ENCODE measurements at regions not wholly inside any gene's neighbourhood (a gene's known extent, or its start where the extent isn't known, plus 50 kb on each side); places are given as distances from the start of the nearest gene placed in this dataset.

- TF ChIP-seq POLR2A (IDR thresholded peaks at IDR 0.05) (no peak), CTCF (IDR thresholded peaks at IDR 0.05) (no peak), POLR2AphosphoS5 (IDR thresholded peaks at IDR 0.05) (no peak), EP300 (IDR thresholded peaks at IDR 0.05) (no peak)
- Histone ChIP-seq H3K27ac (no peak overlapping the region), H3K4me1 (peaks cover 0 to 8% (median 7%) of the 10 kb centered on the region in 4 donors), H3K36me3 (no peaks in the 10 kb centered on the region), H3K9me3 (peaks cover 0 to 10% (median 4%) of the 10 kb centered on the region in 4 donors), H3K4me3 (no peak overlapping the region), H3K27me3 (no peaks in the 10 kb centered on the region)
- intact Hi-C loops (cut with DNase I; ENCODE audit: low total_unique reads) = no loop called here
- DNase-seq = no peak
- 96 to 100% (median 98%) methylated on average over 5 of the region's 5 CpGs for WGBS, 5 donors
Measured at GRCh38 chr5:56303511-56303910, 70.4 kb upstream of the ANKRD55 start.

- TF ChIP-seq CTCF (IDR thresholded peaks at IDR 0.05) = no peak
- intact Hi-C loops (cut with DNase I; ENCODE audit: low total_unique reads) = no loop called here
Measured at GRCh38 chr5:56302027-56302426, 68.9 kb upstream of the ANKRD55 start.

GRCh38 chr5:56301069-56301468 is 67.9 kb upstream of the ANKRD55 start:
- no peak overlapping the region for H3K27ac ChIP-seq
- no peaks in the 10 kb centered on the region for H3K27me3 ChIP-seq
- H3K4me1 ChIP-seq = no peaks in the 10 kb centered on the region
- WGBS, 5 donors = 88 to 98% (median 93%) methylated on average over 2 of the region's 2 CpGs
- intact Hi-C loops (cut with DNase I; ENCODE audit: low total_unique reads) = no loop called here
- peaks cover 0 to 2% (median under 1%) of the 10 kb centered on the region in 4 donors for H3K9me3 ChIP-seq
- no peak for DNase-seq
- TF ChIP-seq EP300 (IDR thresholded peaks at IDR 0.05) (no peak), CTCF (IDR thresholded peaks at IDR 0.05) (no peak), POLR2A (IDR thresholded peaks at IDR 0.05) (no peak), POLR2AphosphoS5 (IDR thresholded peaks at IDR 0.05) (no peak)
- no peaks in the 10 kb centered on the region for H3K36me3 ChIP-seq
- no peak overlapping the region for H3K4me3 ChIP-seq

More at GRCh38 chr5:56302027-56302426, 68.9 kb upstream of the ANKRD55 start:
- peaks cover 0 to 10% (median 4%) of the 10 kb centered on the region in 4 donors for H3K9me3 ChIP-seq
- H3K36me3 ChIP-seq = no peaks in the 10 kb centered on the region
- no peak overlapping the region for H3K4me3 ChIP-seq
- peaks cover 0 to under 1% (median 0%) of the 10 kb centered on the region in 4 donors for H3K4me1 ChIP-seq
- no peaks in the 10 kb centered on the region for H3K27me3 ChIP-seq
- no peak overlapping the region for H3K27ac ChIP-seq
- no peak for DNase-seq

GRCh38 chr5:56299212-56299611 is 66.1 kb upstream of the ANKRD55 start:
- H3K27me3 ChIP-seq = no peaks in the 10 kb centered on the region
- H3K27ac ChIP-seq = no peak overlapping the region
- no peaks in the 10 kb centered on the region for H3K4me1 ChIP-seq
- WGBS, 5 donors = 62 to 81% (median 73%) methylated on average over 5 of the region's 5 CpGs
- H3K4me3 ChIP-seq = no peak overlapping the region
- no peaks in the 10 kb centered on the region for H3K36me3 ChIP-seq
- TF ChIP-seq CTCF (IDR thresholded peaks at IDR 0.05) = no peak
- TF ChIP-seq POLR2AphosphoS5 (IDR thresholded peaks at IDR 0.05) = no peak
- no peak for TF ChIP-seq EP300 (IDR thresholded peaks at IDR 0.05)
- no peak for TF ChIP-seq POLR2A (IDR thresholded peaks at IDR 0.05)
- DNase-seq = no peak
- intact Hi-C loops (cut with DNase I; ENCODE audit: low total_unique reads) = no loop called here
- no peaks in the 10 kb centered on the region for H3K9me3 ChIP-seq

Measured in stomach (tissue), 8 donors.